Hepatocyte (in vitro differentiated cells): ENCODE measurements at regions not wholly inside any gene's neighbourhood (a gene's known extent, or its start where the extent isn't known, plus 50 kb on each side); places are given as distances from the start of the nearest gene placed in this dataset.

ENCODE experiments used
- CTCF ChIP-seq: fragments of 200-600 bp; sonication (generic); IDR thresholded peaks from 2 replicates; pipeline ENCODE4 v1.5.1; 2016; ENCODE audit warnings: antibody characterized with exemption, mild to moderate bottlenecking; ENCODE audit not compliant: poor library complexity
- EZH2 ChIP-seq: fragments of 200-600 bp; sonication (generic); IDR thresholded peaks from 2 replicates; pipeline ENCODE4 v1.6.1; 2016; ENCODE audit warnings: antibody characterized with exemption, mild to moderate bottlenecking, borderline replicate concordance
- EZH2phosphoT487 ChIP-seq: fragments of 200-600 bp; sonication (generic); IDR thresholded peaks from one replicate; pipeline ENCODE4 v1.6.1; 2018; ENCODE audit warnings: antibody characterized with exemption, mild to moderate bottlenecking, low read depth, moderate library complexity; ENCODE audit not compliant: unreplicated experiment, severe bottlenecking

- TF ChIP-seq CTCF: no peak
- no peak for TF ChIP-seq EZH2
- no peak for TF ChIP-seq EZH2phosphoT487
Measured at GRCh38 chr12:123049398-123050240, 69.1 kb downstream of the ARL6IP4 start.
